ENCODE measurements at regions not wholly inside any gene's neighbourhood (a gene's known extent, or its start where the extent isn't known, plus 50 kb on each side); places are given as distances from the start of the nearest gene placed in this dataset.

DNA sequence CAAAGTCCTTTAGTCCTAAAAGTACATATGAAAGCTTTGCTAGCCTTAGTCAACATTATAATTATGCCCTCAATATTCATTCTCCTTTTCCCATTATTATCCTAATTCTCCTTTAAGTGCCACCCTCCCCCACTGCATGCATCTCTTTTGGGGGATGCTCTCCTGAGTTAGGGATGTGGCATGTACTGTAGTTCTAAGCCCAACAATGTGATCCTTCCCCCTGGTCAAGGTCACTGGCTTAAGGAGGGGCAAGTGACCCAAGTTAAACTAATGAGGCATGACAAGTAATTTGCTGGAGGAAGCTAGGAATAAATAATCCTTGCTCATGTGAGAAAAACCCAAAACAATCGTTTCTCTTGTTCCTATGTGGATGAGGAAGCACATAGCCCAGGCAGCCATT, 343.9 kb upstream of the SUCLG2 start:
- no peak for TF ChIP-seq CTCF (IDR thresholded peaks at IDR 0.05; ENCODE audit: unreplicated experiment in 3 of 3)
- Mint-ChIP-seq H3K9me3 (peaks cover 6% of the 10 kb centered on the region), H3K27ac (no peak overlapping the region), H3K4me3 (no peak overlapping the region), H3K4me1 (no peaks in the 10 kb centered on the region), H3K36me3 (ENCODE audit: low read depth) (peaks cover 5% of the 10 kb centered on the region), H3K27me3 (ENCODE audit: low read depth) (no peaks in the 10 kb centered on the region)

DNA sequence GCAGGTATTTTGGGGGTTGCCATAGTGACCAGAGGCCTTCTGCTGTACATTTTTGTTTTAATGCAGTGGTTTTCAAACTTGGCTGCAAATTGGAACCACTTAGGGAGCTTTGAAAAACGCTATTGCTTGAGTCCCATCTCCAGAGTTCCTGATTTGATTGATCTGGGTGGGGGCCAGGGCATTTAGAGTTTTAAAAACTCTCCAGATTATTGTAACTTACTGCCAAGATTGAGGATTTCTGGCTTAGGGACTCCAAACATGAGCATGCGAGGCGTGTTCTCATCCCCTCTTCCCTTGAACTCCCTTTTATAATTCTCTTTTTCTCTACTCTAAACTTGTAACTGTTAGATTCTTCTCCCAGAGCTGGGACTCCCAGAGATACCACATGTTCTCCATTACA, 340.8 kb upstream of the SUCLG2 start:
- H3K36me3 Mint-ChIP-seq (ENCODE audit: low read depth), result no peaks in the 10 kb centered on the region
- no peak for TF ChIP-seq CTCF (IDR thresholded peaks at IDR 0.05; ENCODE audit: unreplicated experiment in 3 of 3)
- no peak overlapping the region for H3K27ac Mint-ChIP-seq
- peaks cover under 1% of the 10 kb centered on the region for H3K9me3 Mint-ChIP-seq
- no peak overlapping the region for H3K4me3 Mint-ChIP-seq
- no peaks in the 10 kb centered on the region for H3K27me3 Mint-ChIP-seq (ENCODE audit: low read depth)
- H3K4me1 Mint-ChIP-seq, result no peaks in the 10 kb centered on the region

DNA sequence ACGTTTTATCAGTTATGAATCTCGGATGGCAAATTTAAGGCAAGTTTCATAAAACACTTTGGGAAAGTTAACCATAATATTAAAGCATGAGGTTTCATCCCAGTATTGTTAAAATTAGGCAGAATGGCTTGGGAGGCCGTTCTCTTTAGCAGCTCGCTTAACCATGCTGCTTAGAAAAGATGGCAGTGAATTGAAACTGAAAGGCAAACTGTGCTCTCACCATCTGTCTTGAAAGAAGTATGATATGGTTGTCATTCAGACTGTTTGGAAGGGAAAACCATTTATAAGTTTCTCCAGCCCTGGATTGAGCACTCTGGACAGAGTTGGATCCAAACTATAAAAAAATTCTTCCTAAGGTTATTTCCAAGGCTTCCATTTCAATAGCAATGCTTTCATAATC, 332.3 kb upstream of the SUCLG2 start:
- no peaks in the 10 kb centered on the region for H3K27me3 Mint-ChIP-seq (ENCODE audit: low read depth)
- no peak for TF ChIP-seq CTCF (IDR thresholded peaks at IDR 0.05; ENCODE audit: unreplicated experiment in 3 of 3)
- no peaks in the 10 kb centered on the region for H3K36me3 Mint-ChIP-seq (ENCODE audit: low read depth)
- no peaks in the 10 kb centered on the region for H3K9me3 Mint-ChIP-seq
- no peak overlapping the region for H3K4me3 Mint-ChIP-seq
- no peak overlapping the region for H3K27ac Mint-ChIP-seq
- no peaks in the 10 kb centered on the region for H3K4me1 Mint-ChIP-seq

- H3K4me3 Mint-ChIP-seq, result no peak overlapping the region
- no peak overlapping the region for H3K27ac Mint-ChIP-seq
- H3K4me1 Mint-ChIP-seq, result no peaks in the 10 kb centered on the region
- no peaks in the 10 kb centered on the region for H3K9me3 Mint-ChIP-seq
- no peak for TF ChIP-seq CTCF (IDR thresholded peaks at IDR 0.05; ENCODE audit: unreplicated experiment in 3 of 3)
- H3K27me3 Mint-ChIP-seq (ENCODE audit: low read depth), result no peaks in the 10 kb centered on the region
- H3K36me3 Mint-ChIP-seq (ENCODE audit: low read depth), result no peaks in the 10 kb centered on the region
Observed at GRCh38 chr3:67983166-67983565, 328.8 kb upstream of the SUCLG2 start.

DNA sequence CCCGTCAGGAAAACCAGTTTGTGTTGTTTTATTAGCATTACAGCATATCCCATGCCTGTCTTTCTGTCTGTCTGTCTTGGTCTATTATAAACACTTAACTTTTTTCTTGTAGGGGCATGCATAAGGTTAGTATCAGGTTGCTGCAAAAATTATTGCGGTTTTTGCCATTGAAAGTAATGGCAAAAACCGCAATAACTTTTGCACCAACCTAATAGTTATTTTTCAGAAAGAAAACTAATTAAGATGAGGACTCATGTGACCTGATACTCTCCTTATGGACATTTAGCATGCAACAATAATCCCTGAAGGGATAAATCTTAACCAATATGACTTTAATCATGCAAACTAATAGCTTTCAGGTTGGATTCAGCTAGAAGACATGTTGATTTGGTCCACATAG, 326.7 kb upstream of the SUCLG2 start:
- no peak for TF ChIP-seq CTCF (IDR thresholded peaks at IDR 0.05; ENCODE audit: unreplicated experiment in 3 of 3)
- no peaks in the 10 kb centered on the region for H3K4me1 Mint-ChIP-seq
- no peaks in the 10 kb centered on the region for H3K36me3 Mint-ChIP-seq (ENCODE audit: low read depth)
- H3K9me3 Mint-ChIP-seq, result no peaks in the 10 kb centered on the region
- no peaks in the 10 kb centered on the region for H3K27me3 Mint-ChIP-seq (ENCODE audit: low read depth)
- H3K27ac Mint-ChIP-seq, result no peak overlapping the region
- no peak overlapping the region for H3K4me3 Mint-ChIP-seq

GRCh38 chr3:67979342-67979741, 324.9 kb upstream of the SUCLG2 start:
- no peaks in the 10 kb centered on the region for H3K27me3 Mint-ChIP-seq (ENCODE audit: low read depth)
- H3K4me1 Mint-ChIP-seq, result no peaks in the 10 kb centered on the region
- no peaks in the 10 kb centered on the region for H3K36me3 Mint-ChIP-seq (ENCODE audit: low read depth)
- no peak overlapping the region for H3K27ac Mint-ChIP-seq
- no peak for TF ChIP-seq CTCF (IDR thresholded peaks at IDR 0.05; ENCODE audit: unreplicated experiment in 3 of 3)
- no peaks in the 10 kb centered on the region for H3K9me3 Mint-ChIP-seq
- H3K4me3 Mint-ChIP-seq, result no peak overlapping the region
